ENCODE measurements at regions not wholly inside any gene's neighbourhood (a gene's known extent, or its start where the extent isn't known, plus 50 kb on each side); places are given as distances from the start of the nearest gene placed in this dataset.
A peak's percentile ranks its signal among the peaks of the same experiment; 100 is the strongest.

DNA sequence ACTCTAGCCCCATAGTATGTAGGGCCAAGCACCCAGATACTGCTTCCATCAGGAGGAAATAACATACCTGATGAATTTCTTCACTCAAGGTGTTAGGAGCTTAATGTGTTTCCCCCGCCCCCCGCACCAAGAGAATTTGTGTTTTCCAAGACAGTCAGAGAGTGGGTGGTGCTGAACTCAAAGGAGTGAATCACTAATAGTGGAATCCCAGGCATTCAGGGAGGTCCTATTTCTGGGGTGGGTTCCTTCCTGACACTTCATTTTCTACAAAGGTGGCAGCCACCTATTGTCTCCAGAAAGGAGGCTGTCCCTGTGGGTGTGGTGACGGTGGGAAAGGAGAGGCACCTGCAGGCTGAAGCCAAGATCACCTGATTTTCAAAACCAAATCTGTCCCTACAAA lies 50.8 kb upstream of the ELF5 start:
- DNase-seq, result no peak

DNA sequence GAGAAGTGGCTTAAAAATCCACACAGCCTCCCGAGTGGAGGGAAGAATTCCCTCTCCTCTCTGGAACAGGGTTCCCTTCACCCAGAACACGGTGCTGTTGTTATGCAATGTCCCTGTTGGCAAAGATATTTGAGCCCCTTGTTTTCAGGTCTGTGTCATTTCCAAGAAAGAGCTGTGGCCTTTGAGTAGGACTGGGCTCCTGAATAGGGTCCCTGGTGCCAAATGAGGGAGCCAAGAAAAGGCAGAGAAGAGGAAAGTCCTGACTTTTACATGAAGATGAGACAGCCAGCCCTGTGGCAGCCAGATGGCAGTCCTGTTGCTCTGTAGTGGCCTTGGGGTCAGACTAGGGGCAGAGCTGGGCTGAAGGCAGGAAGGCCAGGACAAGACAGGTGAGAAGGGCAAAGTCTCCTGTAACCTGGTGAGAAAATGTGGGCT lies 51.2 kb upstream of the ELF5 start:
- DNase-seq, result no peak

- DNase-seq, result peak; percentile 28
Observed at GRCh38 chr11:34565417-34566207, 52.0 kb upstream of the ELF5 start.

DNA sequence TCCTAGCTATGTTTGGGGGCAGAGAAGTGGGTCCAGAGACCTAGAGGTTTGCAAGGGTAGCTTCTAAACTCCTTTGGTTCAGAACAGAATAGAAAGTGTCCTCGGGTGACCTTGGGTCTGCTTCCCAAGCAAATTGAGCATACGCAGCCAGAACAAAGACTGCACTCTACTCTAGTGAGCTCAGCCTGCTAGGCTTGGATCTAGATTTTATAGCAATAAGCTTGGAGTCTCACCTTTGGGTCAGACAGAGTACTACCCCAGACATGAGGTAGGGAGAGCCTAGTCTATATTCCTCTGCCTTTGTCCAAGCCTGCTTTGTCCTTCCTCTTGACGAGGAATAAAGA lies 52.6 kb upstream of the ELF5 start:
- DNase-seq, result no peak

DNA sequence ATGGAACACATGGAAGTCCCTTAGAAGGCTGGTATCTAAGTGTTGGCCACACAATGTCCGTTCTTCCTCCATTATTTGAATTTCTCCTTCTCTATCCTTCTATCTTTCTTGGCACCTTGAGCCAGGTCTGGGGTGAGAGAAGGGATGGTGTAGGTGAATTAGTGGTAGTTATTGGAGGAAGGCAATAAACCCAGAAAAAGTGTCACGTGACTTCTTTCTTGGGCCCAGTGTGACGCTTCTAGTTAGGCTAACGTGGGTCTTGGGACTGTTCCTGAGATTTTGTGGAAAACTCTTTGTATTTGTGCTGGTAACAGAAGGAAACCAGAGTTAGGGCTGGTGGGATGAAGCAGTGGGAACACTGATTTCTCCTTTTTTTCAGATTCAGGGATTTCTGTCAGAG lies 53.1 kb upstream of the ELF5 start:
- DNase-seq, result no peak

DNA sequence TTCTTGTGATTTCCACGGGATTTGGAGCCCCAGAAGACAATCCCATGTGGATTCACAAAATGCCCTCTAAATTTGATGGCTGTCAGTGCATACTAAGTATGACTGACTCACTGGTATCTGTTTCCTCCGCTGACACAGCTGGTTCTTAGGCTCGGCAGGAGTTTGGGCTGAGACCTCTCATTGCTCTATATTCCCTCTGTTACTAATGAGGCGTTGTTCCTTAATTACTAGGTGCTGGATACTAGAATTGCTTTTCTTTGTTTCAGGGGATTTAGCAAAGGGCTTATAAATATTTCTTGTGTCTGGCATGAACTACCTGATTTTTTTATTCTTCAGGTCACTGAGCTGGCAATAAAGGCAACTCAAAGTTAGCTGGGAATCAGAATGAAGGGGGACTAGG lies 53.2 kb upstream of the EHF start:
- DNase-seq, result no peak

GRCh38 chr11:34570584-34570983 lies 50.3 kb upstream of the EHF start:
- DNase-seq, result peak; percentile 75
